DND-41 (cell line): ENCODE measurements at regions not wholly inside any gene's neighbourhood (a gene's known extent, or its start where the extent isn't known, plus 50 kb on each side); places are given as distances from the start of the nearest gene placed in this dataset.

Experiments
- EZH2 ChIP-seq: IDR thresholded peaks from 3 replicates; pipeline ENCODE4 v1.6.1; 2012; ENCODE audit warnings: borderline replicate concordance, low read depth, mild to moderate bottlenecking, moderate library complexity, low read length, inconsistent platforms; ENCODE audit not compliant: severe bottlenecking
- TF ChIP-seq, protein P1 (sequence below): IDR thresholded peaks from 2 replicates; pipeline ENCODE4 v1.5.1; 2012; ENCODE audit warnings: borderline replicate concordance, low read length, moderate library complexity, mild to moderate bottlenecking; ENCODE audit not compliant: poor library complexity, severe bottlenecking; ENCODE audit errors: extremely low read depth

GRCh38 chr16:64696866-64697265, 425.0 kb downstream of the CDH11 start:
- TF ChIP-seq, protein P1, sequence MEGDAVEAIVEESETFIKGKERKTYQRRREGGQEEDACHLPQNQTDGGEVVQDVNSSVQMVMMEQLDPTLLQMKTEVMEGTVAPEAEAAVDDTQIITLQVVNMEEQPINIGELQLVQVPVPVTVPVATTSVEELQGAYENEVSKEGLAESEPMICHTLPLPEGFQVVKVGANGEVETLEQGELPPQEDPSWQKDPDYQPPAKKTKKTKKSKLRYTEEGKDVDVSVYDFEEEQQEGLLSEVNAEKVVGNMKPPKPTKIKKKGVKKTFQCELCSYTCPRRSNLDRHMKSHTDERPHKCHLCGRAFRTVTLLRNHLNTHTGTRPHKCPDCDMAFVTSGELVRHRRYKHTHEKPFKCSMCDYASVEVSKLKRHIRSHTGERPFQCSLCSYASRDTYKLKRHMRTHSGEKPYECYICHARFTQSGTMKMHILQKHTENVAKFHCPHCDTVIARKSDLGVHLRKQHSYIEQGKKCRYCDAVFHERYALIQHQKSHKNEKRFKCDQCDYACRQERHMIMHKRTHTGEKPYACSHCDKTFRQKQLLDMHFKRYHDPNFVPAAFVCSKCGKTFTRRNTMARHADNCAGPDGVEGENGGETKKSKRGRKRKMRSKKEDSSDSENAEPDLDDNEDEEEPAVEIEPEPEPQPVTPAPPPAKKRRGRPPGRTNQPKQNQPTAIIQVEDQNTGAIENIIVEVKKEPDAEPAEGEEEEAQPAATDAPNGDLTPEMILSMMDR = no peak
- TF ChIP-seq EZH2 = no peak
